ENCODE measurements at regions not wholly inside any gene's neighbourhood (a gene's known extent, or its start where the extent isn't known, plus 50 kb on each side); places are given as distances from the start of the nearest gene placed in this dataset.

DNA sequence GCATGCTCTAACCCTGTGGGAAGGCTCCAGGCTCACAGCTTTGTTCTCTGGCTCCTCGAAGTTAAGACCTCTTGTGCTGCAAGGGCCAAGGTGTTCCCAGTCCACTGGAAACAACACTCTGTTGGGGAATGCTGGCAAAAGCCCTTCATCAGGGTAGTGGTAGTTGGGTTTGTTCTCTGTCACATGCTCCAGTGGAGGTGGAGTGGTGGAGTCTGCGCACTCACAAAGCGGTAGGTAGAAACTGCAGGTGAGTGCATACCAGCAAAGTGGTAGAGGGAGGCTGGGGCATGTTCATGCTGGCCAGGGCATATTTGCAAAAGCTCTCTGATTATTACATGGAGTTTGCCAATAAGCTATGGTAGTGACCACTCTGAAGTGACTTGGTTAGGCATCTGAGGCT, 410.5 kb downstream of the CDH19 start:
- no peaks in the 10 kb centered on the region for H3K9me3 Mint-ChIP-seq
- POLR2A ChIA-PET, result no interaction called here
- CTCF ChIA-PET, result no interaction called here

More for the DNA sequence above, 410.5 kb downstream of the CDH19 start:
- Mint-ChIP-seq H3K27me3 (ENCODE audit: low read depth) (no peaks in the 10 kb centered on the region), H3K4me1 (peaks cover 7% of the 10 kb centered on the region), H3K4me3 (no peak overlapping the region), H3K36me3 (no peaks in the 10 kb centered on the region), H3K27ac (no peak overlapping the region)
- TF ChIP-seq ERG (CRISPR knock-in tag; IDR thresholded peaks at IDR 0.05), result no peak
- no peak for TF ChIP-seq CTCF (IDR thresholded peaks at IDR 0.05)
- TF ChIP-seq NFATC4 (CRISPR knock-in tag; IDR thresholded peaks at IDR 0.05), result no peak
- no peak for TF ChIP-seq MLX (CRISPR knock-in tag; IDR thresholded peaks at IDR 0.05)
- no peak for TF ChIP-seq STAT6 (CRISPR knock-in tag; conservative IDR thresholded peaks at IDR 0.05; ENCODE audit: low read depth)
- TF ChIP-seq, protein P1, sequence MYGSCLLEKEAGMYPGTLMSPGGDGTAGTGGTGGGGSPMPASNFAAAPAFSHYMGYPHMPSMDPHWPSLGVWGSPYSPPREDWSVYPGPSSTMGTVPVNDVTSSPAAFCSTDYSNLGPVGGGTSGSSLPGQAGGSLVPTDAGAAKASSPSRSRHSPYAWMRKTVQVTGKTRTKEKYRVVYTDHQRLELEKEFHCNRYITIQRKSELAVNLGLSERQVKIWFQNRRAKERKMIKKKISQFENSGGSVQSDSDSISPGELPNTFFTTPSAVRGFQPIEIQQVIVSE (CRISPR knock-in tag; IDR thresholded peaks at IDR 0.05; ENCODE audit: borderline replicate concordance), result no peak
- no peak for TF ChIP-seq FOXK1 (CRISPR knock-in tag; IDR thresholded peaks at IDR 0.05)
- no peak for TF ChIP-seq PREB (CRISPR knock-in tag; IDR thresholded peaks at IDR 0.05; ENCODE audit: borderline replicate concordance)
- no peak for TF ChIP-seq TP53 (CRISPR knock-in tag; IDR thresholded peaks at IDR 0.05)
- TF ChIP-seq, protein P2, sequence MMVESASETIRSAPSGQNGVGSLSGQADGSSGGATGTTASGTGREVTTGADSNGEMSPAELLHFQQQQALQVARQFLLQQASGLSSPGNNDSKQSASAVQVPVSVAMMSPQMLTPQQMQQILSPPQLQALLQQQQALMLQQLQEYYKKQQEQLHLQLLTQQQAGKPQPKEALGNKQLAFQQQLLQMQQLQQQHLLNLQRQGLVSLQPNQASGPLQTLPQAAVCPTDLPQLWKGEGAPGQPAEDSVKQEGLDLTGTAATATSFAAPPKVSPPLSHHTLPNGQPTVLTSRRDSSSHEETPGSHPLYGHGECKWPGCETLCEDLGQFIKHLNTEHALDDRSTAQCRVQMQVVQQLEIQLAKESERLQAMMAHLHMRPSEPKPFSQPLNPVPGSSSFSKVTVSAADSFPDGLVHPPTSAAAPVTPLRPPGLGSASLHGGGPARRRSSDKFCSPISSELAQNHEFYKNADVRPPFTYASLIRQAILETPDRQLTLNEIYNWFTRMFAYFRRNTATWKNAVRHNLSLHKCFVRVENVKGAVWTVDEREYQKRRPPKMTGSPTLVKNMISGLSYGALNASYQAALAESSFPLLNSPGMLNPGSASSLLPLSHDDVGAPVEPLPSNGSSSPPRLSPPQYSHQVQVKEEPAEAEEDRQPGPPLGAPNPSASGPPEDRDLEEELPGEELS (CRISPR knock-in tag; IDR thresholded peaks at IDR 0.05), result no peak
- TF ChIP-seq PRRX2 (CRISPR knock-in tag; IDR thresholded peaks at IDR 0.05), result no peak
- TF ChIP-seq USF1 (CRISPR knock-in tag; IDR thresholded peaks at IDR 0.05), result no peak
- ATAC-seq, result no peak
- no peak for DNase-seq (ENCODE audit: low spot score)

All from WTC11 (cell line).